Kidney epithelial cell (primary cell): ENCODE measurements at regions not wholly inside any gene's neighbourhood (a gene's known extent, or its start where the extent isn't known, plus 50 kb on each side); places are given as distances from the start of the nearest gene placed in this dataset.

Source experiments
- DNase-seq: peaks from one replicate; pipeline ENCODE4 v3.0.0-alpha.2; 2010; ENCODE audit warnings: low read depth
- H3K27me3 ChIP-seq: 2 replicates; pipeline ENCODE4 v1.6.0; 2011; ENCODE audit warnings: low read length; ENCODE audit not compliant: control insufficient read depth, insufficient read depth
- H3K36me3 ChIP-seq: 2 replicates; pipeline ENCODE4 v1.5.1; 2011; ENCODE audit warnings: low read length; ENCODE audit not compliant: control insufficient read depth, insufficient read depth
- H3K4me3 ChIP-seq: 2 replicates; pipeline ENCODE4 v1.5.1; 2011; ENCODE audit warnings: low read depth, mild to moderate bottlenecking, control low read depth, low read length
- TF ChIP-seq, protein P1 (sequence below): IDR thresholded peaks from 2 replicates; pipeline ENCODE4 v1.5.1; 2011; ENCODE audit warnings: mild to moderate bottlenecking, moderate library complexity, low read length, control low read depth, inconsistent platforms; ENCODE audit not compliant: insufficient read depth, poor library complexity, severe bottlenecking

DNA sequence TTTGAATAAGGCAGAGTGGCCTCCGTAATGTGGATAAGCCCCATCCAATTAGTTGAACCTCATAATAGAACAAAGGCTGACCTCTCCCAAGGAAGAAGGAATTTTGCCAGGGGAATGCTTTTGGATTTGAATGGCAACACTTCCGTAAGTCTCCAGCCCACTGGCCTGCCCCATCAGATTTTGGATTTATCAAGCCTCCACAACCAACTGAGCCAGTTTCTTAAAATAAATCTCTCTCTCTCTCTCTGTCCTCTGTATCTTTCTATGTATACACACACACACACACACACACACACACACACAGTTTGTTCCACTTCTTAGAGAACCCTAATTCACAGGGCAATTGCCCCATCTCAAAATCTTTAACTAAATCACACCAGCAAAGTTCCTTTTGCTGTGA lies 100.9 kb upstream of the CAV2 start:
- TF ChIP-seq, protein P1, sequence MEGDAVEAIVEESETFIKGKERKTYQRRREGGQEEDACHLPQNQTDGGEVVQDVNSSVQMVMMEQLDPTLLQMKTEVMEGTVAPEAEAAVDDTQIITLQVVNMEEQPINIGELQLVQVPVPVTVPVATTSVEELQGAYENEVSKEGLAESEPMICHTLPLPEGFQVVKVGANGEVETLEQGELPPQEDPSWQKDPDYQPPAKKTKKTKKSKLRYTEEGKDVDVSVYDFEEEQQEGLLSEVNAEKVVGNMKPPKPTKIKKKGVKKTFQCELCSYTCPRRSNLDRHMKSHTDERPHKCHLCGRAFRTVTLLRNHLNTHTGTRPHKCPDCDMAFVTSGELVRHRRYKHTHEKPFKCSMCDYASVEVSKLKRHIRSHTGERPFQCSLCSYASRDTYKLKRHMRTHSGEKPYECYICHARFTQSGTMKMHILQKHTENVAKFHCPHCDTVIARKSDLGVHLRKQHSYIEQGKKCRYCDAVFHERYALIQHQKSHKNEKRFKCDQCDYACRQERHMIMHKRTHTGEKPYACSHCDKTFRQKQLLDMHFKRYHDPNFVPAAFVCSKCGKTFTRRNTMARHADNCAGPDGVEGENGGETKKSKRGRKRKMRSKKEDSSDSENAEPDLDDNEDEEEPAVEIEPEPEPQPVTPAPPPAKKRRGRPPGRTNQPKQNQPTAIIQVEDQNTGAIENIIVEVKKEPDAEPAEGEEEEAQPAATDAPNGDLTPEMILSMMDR: no peak
- no peak overlapping the region for H3K4me3 ChIP-seq
- DNase-seq: no peak
- no peaks in the 10 kb centered on the region for H3K27me3 ChIP-seq
- no peaks in the 10 kb centered on the region for H3K36me3 ChIP-seq

DNA sequence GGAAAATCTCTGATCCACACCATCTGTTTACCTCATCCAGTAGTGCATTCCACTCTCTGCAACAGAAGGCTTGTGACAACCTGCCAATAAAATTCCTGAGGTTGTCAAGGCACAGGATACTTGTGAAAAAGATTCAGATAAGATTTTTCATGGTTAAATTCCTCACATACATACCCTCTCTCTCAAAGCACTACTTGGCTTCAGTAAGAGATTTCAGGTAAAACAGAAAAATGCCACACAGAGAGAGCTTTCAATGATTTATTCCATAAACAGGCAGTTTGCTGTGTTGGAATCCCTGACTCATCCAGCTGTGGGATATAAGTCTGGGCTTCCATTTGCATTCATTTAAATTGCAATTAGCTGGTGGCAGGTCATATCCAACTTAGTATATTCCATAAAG lies 99.7 kb upstream of the CAV2 start:
- TF ChIP-seq, protein P1: no peak
- DNase-seq: peak; percentile 60
- Histone ChIP-seq H3K4me3 (no peak overlapping the region), H3K27me3 (no peaks in the 10 kb centered on the region), H3K36me3 (no peaks in the 10 kb centered on the region)

DNA sequence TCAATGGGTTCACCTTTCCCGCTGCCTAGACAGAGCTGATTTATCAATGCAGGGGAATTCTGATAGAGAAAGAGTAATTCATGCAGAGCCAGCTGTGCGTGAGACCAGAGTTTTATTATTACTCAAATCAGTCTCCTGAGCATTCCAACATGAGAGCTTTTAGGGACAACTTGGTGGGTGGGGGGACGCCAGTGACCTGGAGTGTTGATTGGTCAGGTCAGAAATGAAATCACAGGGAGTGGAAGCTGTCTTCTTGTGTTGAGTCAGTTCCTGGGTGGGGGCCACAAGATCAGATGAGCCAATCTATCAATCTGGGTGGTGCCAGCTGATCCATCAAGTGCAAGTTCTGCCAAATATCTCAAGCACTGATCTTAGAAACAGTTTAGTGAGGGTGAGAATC lies 99.0 kb upstream of the CAV2 start:
- no peak overlapping the region for H3K4me3 ChIP-seq
- no peak for DNase-seq
- TF ChIP-seq, protein P1: no peak
- H3K27me3 ChIP-seq: no peaks in the 10 kb centered on the region
- H3K36me3 ChIP-seq: no peaks in the 10 kb centered on the region

DNA sequence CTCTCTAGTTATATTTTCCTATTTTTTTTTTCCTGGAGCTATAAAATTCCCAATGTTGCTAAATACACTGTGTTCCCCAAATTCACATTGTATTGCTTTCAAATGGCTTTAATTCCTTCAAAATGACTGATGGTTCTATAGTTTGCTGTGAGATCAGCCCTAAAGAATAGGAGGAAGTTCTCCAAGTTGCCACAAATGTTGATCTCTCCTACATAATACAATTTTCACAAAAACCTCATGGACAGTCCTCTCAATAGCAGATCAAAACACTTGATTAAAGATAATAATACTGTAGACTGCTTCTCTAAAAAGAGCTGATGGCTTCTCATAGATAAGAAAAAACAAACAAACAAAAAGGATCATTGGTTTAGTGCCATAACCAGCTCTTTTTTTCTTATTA lies 97.8 kb upstream of the CAV2 start:
- TF ChIP-seq, protein P1: no peak
- H3K4me3 ChIP-seq: no peak overlapping the region
- no peaks in the 10 kb centered on the region for H3K27me3 ChIP-seq
- no peak for DNase-seq
- no peaks in the 10 kb centered on the region for H3K36me3 ChIP-seq

DNA sequence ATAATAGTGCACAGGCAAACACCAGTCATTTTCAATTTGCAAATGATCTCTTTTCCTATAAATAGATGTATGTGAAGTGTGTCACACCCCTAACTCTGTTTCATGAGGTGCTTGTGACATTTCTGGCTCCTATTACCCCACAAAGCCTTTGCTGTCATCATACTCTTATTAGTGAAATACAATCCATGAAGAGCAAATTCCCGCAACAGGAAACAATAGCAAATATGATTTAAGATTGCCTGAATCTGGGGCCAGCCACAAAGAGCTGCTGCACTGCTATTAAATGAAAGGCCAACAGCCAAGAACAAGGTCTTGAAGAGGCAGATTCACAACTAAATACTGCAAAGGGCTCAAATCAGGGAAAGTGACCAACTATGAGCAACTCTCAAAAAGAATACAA lies 96.3 kb upstream of the CAV2 start:
- DNase-seq: no peak
- H3K27me3 ChIP-seq: no peaks in the 10 kb centered on the region
- H3K4me3 ChIP-seq: no peak overlapping the region
- TF ChIP-seq, protein P1: no peak
- no peaks in the 10 kb centered on the region for H3K36me3 ChIP-seq

DNA sequence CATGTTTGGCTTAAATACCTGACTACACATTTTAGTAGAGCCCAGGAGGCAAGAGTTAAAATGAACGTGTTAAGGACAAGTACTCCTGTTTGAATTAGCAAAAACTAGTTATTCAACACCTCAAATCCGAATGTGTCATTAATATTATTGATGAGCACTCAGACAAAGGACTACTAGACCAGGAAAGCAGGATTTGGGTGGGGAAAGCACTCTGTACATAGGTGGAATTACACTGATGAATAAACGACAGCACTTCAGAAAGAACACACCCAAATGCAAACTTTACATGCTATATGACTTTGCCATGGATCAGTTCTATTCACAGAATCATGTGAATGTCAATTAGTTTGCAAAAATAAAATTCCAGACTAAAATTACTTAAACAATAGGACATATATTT lies 95.1 kb upstream of the CAV2 start:
- Histone ChIP-seq H3K36me3 (no peaks in the 10 kb centered on the region), H3K27me3 (no peaks in the 10 kb centered on the region), H3K4me3 (no peak overlapping the region)
- TF ChIP-seq, protein P1: no peak
- no peak for DNase-seq
